Caco-2 (cell line): ENCODE measurements at regions not wholly inside any gene's neighbourhood (a gene's known extent, or its start where the extent isn't known, plus 50 kb on each side); places are given as distances from the start of the nearest gene placed in this dataset.

Experiments
- BruUV-seq: library from RNA; stranded (reverse); fragments of 400-500 nt; replicated peaks from 2 replicates; lab custom pipeline; 2021; lab: Mats Ljungman, UMichigan
- CTCF ChIA-PET: fragments of 300-600 bp; sonication (Branson Sonifier 250); formaldehyde crosslinking; loops from one replicate; lab custom pipeline; 2022; ENCODE audit warnings: antibody characterized with exemption; lab: Charles Lee
- POLR2A ChIA-PET: fragments of 300-600 bp; sonication (Branson Sonifier 250); formaldehyde crosslinking; loops from one replicate; lab custom pipeline; 2022; ENCODE audit warnings: antibody characterized with exemption; lab: Charles Lee
- DNase-seq, 2 experiments: peaks; one replicate each; pipeline versions ENCODE4 v3.0.0 to v3.0.0-alpha.2; 2020 to 2022
- H3K27me3 ChIP-seq: replicated peaks from 2 replicates; pipeline ENCODE4 v1.6.0; 2011; ENCODE audit warnings: low read length; ENCODE audit not compliant: control insufficient read depth, insufficient read depth
- H3K36me3 ChIP-seq: 2 replicates; pipeline ENCODE4 v1.5.1; 2011; ENCODE audit warnings: low read length; ENCODE audit not compliant: control insufficient read depth, insufficient read depth
- H3K4me1 ChIP-seq: fragments of 250-450 bp; sonication (Bioruptor Pico); 2 replicates; pipeline ENCODE4 v1.5.1; 2020; ENCODE audit warnings: mild to moderate bottlenecking
- H3K4me3 ChIP-seq: 2 replicates; pipeline ENCODE4 v1.5.1; 2011; ENCODE audit warnings: low read depth, mild to moderate bottlenecking, control low read depth, low read length
- H3K9me3 ChIP-seq: fragments of 250-450 bp; sonication (Bioruptor Pico); 2 replicates; pipeline ENCODE4 v1.5.1; 2020; ENCODE audit warnings: mild to moderate bottlenecking, moderate library complexity
- H3K27ac Mint-ChIP-seq: one replicate; pipeline ENCODE4 v1.8.0; 2022; ENCODE audit warnings: mixed read lengths; ENCODE audit not compliant: unreplicated experiment
- H3K27me3 Mint-ChIP-seq: one replicate; pipeline ENCODE4 v1.8.0; 2022; ENCODE audit warnings: mixed read lengths; ENCODE audit not compliant: insufficient read depth, unreplicated experiment
- H3K36me3 Mint-ChIP-seq: one replicate; pipeline ENCODE4 v1.8.0; 2022; ENCODE audit warnings: mild to moderate bottlenecking, mixed read lengths; ENCODE audit not compliant: insufficient read depth, unreplicated experiment
- H3K4me1 Mint-ChIP-seq: one replicate; pipeline ENCODE4 v1.8.0; 2022; ENCODE audit warnings: low read depth, mixed read lengths; ENCODE audit not compliant: unreplicated experiment
- H3K4me3 Mint-ChIP-seq: one replicate; pipeline ENCODE4 v1.8.0; 2022; ENCODE audit warnings: mild to moderate bottlenecking, moderate library complexity, mixed read lengths; ENCODE audit not compliant: unreplicated experiment
- H3K9me3 Mint-ChIP-seq: one replicate; pipeline ENCODE4 v1.8.0; 2022; ENCODE audit warnings: mixed read lengths; ENCODE audit not compliant: unreplicated experiment
- intact Hi-C: fragments of 100-400 bp; cut with micrococcal nuclease; formaldehyde crosslinking; loops from one replicate; pipeline ENCODE4 v1.10.0; 2022; ENCODE audit not compliant: unreplicated experiment
- TF ChIP-seq, protein P1 (sequence below), 2 experiments: fragments of 200-600 bp in 1 of 2; IDR thresholded peaks; 1 replicate in 1 of 2; 2 replicates in 1 of 2; pipeline versions ENCODE4 v1.5.1 to v1.8.0; 2011 to 2022; ENCODE audit warnings: antibody characterized with exemption in 1 of 2, control low read depth in 1 of 2, inconsistent platforms in 1 of 2, low read depth in 1 of 2, low read length in 1 of 2, mild to moderate bottlenecking in 1 of 2, moderate library complexity in 1 of 2; ENCODE audit not compliant: insufficient read depth in 1 of 2, severe bottlenecking in 1 of 2, unreplicated experiment in 1 of 2

DNA sequence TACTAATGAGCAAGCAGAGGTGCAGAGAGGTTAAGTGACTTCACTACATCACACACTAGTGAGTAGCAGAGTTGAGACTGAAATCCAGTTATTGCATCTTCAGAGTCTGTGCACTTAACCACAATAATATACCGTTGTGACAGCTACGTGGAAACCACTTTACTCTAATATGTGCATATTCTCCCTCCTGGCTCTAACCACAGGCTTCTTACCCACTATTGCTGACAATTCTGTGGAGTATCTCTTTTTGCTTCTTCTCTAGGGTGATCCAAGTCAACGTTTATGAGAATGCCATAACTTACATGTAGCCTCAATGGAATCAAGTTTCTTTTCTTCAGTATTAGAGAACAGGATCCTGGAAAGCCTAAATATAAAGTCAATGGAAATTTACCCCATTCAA lies 64.2 kb upstream of the MEOX2 start:
- ChIA-PET CTCF (no interaction called here), POLR2A (no interaction called here)
- intact Hi-C loops: no loop called here
- H3K36me3 Mint-ChIP-seq: no peaks in the 10 kb centered on the region
- H3K4me1 Mint-ChIP-seq: no peaks in the 10 kb centered on the region
- H3K4me3 Mint-ChIP-seq: no peak overlapping the region
- BruUV-seq: no TSS peak
- Histone ChIP-seq H3K27me3 (no peaks in the 10 kb centered on the region), H3K4me3 (no peak overlapping the region), H3K9me3 (peaks cover 6% of the 10 kb centered on the region; the same call in 1 of the 2 replicates), H3K4me1 (no peaks in the 10 kb centered on the region), H3K36me3 (no peaks in the 10 kb centered on the region)
- H3K27me3 Mint-ChIP-seq: no peaks in the 10 kb centered on the region
- no peak for DNase-seq
- peaks cover 5% of the 10 kb centered on the region for H3K9me3 Mint-ChIP-seq
- TF ChIP-seq, protein P1, sequence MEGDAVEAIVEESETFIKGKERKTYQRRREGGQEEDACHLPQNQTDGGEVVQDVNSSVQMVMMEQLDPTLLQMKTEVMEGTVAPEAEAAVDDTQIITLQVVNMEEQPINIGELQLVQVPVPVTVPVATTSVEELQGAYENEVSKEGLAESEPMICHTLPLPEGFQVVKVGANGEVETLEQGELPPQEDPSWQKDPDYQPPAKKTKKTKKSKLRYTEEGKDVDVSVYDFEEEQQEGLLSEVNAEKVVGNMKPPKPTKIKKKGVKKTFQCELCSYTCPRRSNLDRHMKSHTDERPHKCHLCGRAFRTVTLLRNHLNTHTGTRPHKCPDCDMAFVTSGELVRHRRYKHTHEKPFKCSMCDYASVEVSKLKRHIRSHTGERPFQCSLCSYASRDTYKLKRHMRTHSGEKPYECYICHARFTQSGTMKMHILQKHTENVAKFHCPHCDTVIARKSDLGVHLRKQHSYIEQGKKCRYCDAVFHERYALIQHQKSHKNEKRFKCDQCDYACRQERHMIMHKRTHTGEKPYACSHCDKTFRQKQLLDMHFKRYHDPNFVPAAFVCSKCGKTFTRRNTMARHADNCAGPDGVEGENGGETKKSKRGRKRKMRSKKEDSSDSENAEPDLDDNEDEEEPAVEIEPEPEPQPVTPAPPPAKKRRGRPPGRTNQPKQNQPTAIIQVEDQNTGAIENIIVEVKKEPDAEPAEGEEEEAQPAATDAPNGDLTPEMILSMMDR (IDR thresholded peaks at IDR 0.05; ENCODE audit: insufficient read depth in 1 of 2, low read depth in 1 of 2, low read length in 1 of 2, severe bottlenecking in 1 of 2, unreplicated experiment in 1 of 2): no peak
- no peak overlapping the region for H3K27ac Mint-ChIP-seq

DNA sequence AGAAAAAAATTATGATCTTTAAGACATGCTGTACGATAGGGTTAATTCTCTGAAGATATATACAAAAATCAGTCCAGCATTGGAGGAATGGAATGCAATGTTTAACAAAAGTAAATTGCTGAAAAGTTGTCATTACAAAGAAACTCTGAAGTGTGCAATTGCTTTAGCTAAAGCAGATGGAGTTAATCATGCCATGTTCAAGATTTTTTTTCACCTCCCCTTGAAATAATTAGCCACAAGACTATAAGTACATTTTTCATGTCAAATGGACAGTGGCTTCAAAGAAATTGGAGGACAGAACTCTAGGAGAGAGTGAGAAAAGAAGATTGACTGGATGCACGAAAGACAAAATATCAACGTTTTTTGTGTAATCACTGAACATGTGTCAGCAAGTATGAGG lies 63.1 kb upstream of the MEOX2 start:
- intact Hi-C loops: no loop called here
- no peak for DNase-seq
- POLR2A ChIA-PET: no interaction called here
- no peak overlapping the region for H3K4me3 ChIP-seq
- H3K36me3 Mint-ChIP-seq: no peaks in the 10 kb centered on the region
- H3K27me3 Mint-ChIP-seq: no peaks in the 10 kb centered on the region
- BruUV-seq: no TSS peak
- H3K4me3 Mint-ChIP-seq: no peak overlapping the region
- H3K4me1 Mint-ChIP-seq: no peaks in the 10 kb centered on the region
- TF ChIP-seq, protein P1 (IDR thresholded peaks at IDR 0.05; ENCODE audit: insufficient read depth in 1 of 2, low read depth in 1 of 2, low read length in 1 of 2, severe bottlenecking in 1 of 2, unreplicated experiment in 1 of 2): no peak
- H3K27me3 ChIP-seq: no peaks in the 10 kb centered on the region
- H3K9me3 Mint-ChIP-seq: peaks cover 5% of the 10 kb centered on the region
- H3K4me1 ChIP-seq: no peaks in the 10 kb centered on the region
- CTCF ChIA-PET: interaction anchor here (0.5 kb wide), 1 partner anchor 1270 kb away, joined by 4 read pairs; no protein-coding TSS in a partner anchor
- H3K9me3 ChIP-seq: no peaks in the 10 kb centered on the region
- no peaks in the 10 kb centered on the region for H3K36me3 ChIP-seq
- H3K27ac Mint-ChIP-seq: no peak overlapping the region

DNA sequence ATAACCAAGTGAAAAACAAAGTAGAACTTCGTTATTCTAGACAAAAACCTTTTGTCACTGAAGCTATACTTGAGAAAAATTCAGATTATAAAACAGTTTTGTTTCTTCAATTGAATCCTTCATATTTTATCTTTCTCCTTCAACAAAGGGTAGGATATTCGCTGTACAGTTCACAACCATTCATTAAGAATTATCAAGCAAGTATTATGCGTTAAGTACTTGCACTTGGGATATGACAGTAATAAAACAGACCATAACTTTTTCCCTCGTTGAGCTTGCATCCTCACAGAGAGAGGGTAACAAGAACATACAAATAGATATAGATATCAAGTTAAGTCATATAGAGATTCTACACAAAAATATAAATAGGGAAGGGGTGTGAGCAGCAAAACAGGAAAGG lies 61.2 kb upstream of the MEOX2 start:
- CTCF ChIA-PET: no interaction called here
- Mint-ChIP-seq H3K9me3 (peaks cover 5% of the 10 kb centered on the region), H3K27me3 (no peaks in the 10 kb centered on the region), H3K36me3 (no peaks in the 10 kb centered on the region), H3K4me3 (no peak overlapping the region), H3K4me1 (no peaks in the 10 kb centered on the region), H3K27ac (no peak overlapping the region)
- TF ChIP-seq, protein P1 (IDR thresholded peaks at IDR 0.05; ENCODE audit: insufficient read depth in 1 of 2, low read depth in 1 of 2, low read length in 1 of 2, severe bottlenecking in 1 of 2, unreplicated experiment in 1 of 2): no peak
- no peaks in the 10 kb centered on the region for H3K9me3 ChIP-seq
- no peaks in the 10 kb centered on the region for H3K36me3 ChIP-seq
- intact Hi-C loops: no loop called here
- no peak overlapping the region for H3K4me3 ChIP-seq
- POLR2A ChIA-PET: no interaction called here
- H3K27me3 ChIP-seq: no peaks in the 10 kb centered on the region
- no TSS peak for BruUV-seq
- H3K4me1 ChIP-seq: no peaks in the 10 kb centered on the region
- no peak for DNase-seq
